HG03039 (cell line): ENCODE measurements at regions not wholly inside any gene's neighbourhood (a gene's known extent, or its start where the extent isn't known, plus 50 kb on each side); places are given as distances from the start of the nearest gene placed in this dataset.

Experiments
- ATAC-seq: cut with Tn5 transposase; IDR thresholded peaks from one replicate; pipeline ENCODE4 v1.9.1; 2021; ENCODE audit warnings: mild to moderate bottlenecking, moderate library complexity; ENCODE audit not compliant: unreplicated experiment

GRCh38 chr5:45195026-45195425 is 386.3 kb downstream of the MRPS30 start:
- ATAC-seq = no peak
